Superior temporal gyrus (tissue), 1 donor: ENCODE measurements at regions not wholly inside any gene's neighbourhood (a gene's known extent, or its start where the extent isn't known, plus 50 kb on each side); places are given as distances from the start of the nearest gene placed in this dataset.
"Not testable (repeated sequence)": the region's sequence is repeated elsewhere in the genome, so short reads cannot be mapped to it uniquely, and the experiment has no call there.

Experiments used
- DNase-seq: peaks from one replicate; pipeline ENCODE4 v3.0.0-alpha.2; 2016; ENCODE audit errors: extremely low spot score

- DNase-seq: no peak
Observed at GRCh38 chr12:28771968-28772367, 377.1 kb upstream of the FAR2 start.

DNA sequence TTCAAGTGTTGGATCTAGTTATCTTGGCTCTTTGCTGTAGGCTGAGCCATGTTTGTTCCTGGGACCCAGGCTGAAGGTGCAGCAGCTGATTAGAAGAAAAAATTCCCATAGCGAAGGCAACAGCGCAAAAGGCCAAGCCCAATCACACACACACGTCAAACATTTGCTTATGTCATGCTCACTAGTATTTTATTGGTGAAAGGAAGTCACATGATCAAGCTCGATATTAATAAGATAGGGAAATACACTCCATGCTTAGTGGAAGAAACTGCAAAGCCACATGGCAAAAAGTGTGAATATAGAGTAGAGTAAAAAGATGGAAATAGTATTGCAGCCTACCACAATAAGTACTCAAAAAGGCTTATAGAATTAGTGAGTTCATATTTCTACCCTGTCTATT lies 373.5 kb upstream of the FAR2 start:
- no peak for DNase-seq

- DNase-seq: no peak
Observed at GRCh38 chr12:28776220-28776619, 372.9 kb upstream of the FAR2 start.

- no peak for DNase-seq
Observed at GRCh38 chr12:28776913-28777422, 372.1 kb upstream of the FAR2 start.

GRCh38 chr12:28777603-28778365 lies 371.3 kb upstream of the FAR2 start:
- no peak for DNase-seq

GRCh38 chr12:28780096-28780495 lies 369.0 kb upstream of the FAR2 start:
- no peak for DNase-seq

DNA sequence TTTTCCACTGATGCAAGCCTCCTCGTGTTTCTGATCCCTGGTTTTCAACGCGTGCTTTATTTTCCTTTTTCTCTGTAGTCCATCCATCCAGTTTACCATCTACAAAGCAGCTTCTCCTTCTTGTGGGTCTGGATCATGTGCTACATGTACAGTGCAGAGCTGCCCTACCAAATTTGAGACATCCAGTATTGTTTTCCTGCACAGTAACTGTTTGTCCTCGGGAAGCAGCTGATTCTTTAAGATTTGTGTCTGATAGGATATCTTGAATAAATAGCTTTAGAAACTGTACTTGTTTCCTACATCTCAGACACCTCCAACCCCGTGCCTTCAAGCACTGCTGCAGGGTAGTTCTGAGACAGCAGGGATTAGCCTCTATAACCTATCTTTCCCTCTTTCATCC lies 368.1 kb upstream of the FAR2 start:
- no peak for DNase-seq

DNA sequence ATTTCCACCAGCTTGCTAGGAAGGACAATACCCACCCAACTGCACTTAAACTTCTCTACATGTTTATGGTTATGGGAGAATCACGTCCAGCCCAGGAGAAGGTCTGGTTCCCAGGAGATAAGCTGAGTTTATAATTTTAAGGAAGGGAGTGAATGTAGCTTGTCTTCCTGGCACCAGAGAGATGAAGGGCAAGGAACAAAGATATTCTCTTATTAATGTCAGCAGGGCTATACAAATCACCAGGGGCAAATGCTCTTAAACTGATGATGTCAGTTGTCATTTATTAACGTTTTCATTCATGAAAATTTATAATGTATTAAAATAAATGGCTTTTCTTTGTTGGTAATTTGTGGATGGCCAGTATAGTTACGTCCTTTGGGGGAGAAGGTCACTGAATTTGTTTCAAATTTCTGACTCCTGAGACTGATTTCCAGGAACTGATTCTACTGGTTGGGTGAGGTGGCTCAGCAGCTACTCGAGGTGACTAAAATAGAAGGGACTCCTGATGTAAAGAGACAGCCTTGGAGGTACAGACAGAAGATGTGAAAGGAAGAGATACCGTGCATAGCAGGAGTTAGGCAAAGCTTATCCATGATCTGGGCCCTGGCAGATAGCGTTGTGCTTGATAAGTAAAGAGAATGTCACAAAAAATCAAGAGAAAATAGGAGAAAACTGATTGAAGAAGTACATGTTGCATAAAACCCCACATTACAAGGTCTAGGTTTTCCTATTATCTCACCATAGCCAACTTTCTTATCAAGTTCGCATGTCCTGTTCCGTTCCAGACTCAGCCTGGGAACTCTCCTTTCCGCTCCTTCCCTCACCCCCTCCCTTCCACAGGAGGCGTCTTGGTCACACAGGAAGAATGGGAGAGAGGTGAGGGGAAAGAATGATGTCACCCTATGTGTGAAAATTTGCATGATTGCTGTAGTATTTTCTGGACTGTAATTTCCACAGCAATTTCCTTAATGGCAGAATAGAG lies 367.1 kb upstream of the FAR2 start:
- no peak for DNase-seq

- DNase-seq: no peak
Observed at GRCh38 chr12:28782812-28783211, 366.3 kb upstream of the FAR2 start.

GRCh38 chr12:28787151-28787550 lies 361.9 kb upstream of the FAR2 start:
- peak; percentile 59 for DNase-seq

DNA sequence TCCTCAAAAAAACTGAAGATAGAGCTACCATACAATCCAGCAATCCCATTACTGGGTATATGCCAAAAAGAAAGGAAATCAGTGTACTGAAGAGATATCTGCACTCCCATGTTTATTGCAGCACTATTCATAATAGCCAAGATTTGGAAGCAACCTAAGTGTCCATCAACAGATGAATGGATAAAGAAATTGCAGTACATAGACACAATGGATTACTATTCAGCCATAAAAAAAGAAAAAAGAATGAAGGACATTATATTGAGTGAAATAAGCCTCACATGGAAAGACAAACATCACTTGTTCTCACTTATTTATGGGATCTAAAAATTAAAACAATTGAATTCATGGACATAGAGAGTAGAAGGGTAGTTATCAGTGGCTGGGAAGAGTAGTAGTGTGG lies 360.8 kb upstream of the FAR2 start:
- not testable (repeated sequence) for DNase-seq

DNA sequence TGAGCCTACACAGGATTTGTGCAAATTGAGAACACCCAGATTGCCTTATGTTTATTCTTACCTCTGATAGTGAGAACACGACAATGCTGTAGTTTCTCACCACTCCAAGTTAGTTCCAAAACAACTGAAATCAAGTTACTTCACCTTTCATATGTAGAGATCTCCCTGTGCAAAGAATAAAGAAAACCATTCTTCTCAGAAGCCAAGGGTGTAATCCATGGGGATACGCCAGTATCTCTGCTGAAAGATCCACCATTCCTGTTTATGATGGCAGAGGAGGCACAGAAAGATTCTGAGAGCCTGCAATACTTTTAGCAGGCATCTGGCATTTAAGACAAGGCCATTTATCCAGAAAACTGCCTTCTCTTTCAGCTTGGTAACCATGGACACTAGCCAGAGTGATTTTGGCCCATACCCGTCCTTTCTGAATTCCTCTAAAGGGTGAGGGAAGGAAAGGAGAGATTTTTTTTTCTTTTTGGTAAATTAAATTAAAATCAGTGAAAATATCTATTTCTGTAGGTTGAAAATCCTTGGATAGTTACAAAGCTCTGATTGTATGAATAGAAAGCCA lies 355.4 kb upstream of the FAR2 start:
- peak; percentile 46 for DNase-seq

- no peak for DNase-seq
Observed at GRCh38 chr12:28794211-28794610, 354.9 kb upstream of the FAR2 start.

- DNase-seq: no peak
Observed at GRCh38 chr12:28794786-28795185, 354.3 kb upstream of the FAR2 start.

DNA sequence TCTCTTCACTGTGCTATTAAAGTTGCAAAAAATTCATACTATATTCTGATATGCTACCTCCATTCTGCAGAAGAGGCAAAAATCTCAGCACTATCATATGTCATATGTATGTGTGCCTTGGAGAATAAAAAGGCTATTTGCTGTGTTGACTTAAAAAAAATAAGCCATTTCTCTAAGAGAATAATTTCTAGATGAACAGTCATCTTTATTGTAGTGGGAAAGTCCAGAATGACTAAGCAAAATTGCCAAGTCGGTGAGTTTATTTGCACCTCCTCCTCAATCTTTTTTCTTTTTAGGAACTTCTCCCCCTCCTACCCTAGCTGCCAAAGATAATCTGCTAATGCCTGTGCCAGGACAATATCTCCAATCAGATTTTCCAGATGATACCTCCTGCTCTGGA lies 353.8 kb upstream of the FAR2 start:
- peak; percentile 26 for DNase-seq

- no peak for DNase-seq
Observed at GRCh38 chr12:28799348-28799747, 349.7 kb upstream of the FAR2 start.

GRCh38 chr12:28800129-28800528 lies 348.9 kb upstream of the FAR2 start:
- DNase-seq: no peak

DNA sequence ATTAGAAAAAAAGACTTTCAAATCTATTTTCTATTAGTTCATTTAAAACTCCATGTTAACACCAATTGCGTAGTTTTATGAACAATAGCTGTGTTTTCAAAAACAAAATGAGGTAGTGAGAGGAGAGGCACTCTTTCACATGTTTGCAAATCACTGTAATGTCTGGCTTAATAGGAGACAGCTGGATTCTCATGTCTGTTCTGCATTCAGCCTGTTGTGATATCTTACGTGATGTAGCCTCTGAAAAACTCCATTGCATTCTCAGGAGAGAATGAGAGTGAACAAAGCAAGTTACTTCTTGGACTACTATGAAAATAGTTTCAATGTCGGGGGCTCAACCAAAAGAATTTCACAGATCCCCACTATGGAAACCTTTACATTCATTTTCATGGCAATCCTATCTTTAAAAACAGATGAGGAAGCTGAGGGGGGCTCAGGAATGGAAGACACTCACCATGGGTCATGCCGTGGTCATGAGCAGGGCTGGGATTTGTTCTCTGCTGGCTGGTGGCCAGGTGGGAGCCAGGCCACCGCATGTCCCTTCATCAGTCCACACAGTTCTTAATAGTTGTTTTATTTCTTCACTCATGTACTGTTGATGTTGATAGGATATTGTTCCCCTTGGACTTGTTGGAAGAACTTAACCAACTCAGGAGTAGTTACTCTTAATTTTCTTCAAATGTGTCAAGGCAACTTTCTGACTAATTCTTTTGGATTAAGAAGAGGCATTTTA lies 346.2 kb upstream of the FAR2 start:
- no peak for DNase-seq

- no peak for DNase-seq
Observed at GRCh38 chr12:28807535-28807934, 341.5 kb upstream of the FAR2 start.

- DNase-seq: no peak
Observed at GRCh38 chr12:28811457-28811856, 337.6 kb upstream of the FAR2 start.

DNA sequence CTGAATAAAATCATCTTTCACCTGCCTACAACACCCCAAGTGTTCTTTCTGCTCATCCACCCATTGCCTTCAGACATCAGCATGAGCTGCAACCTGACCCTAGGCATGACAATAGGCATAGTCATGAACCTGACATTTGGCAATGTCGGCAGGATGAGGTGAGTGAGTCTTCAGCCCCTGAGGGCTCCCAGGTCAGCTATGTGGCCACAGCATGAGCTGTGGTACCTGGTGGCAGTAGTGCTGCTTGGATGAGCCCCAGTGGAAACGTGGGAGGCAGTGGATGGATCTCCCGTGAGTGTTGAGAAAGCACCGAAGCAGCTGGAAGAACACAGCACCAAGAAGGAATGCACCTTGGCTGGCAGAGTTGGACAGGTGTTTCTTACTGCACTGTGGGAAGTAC lies 334.8 kb upstream of the FAR2 start:
- no peak for DNase-seq

- DNase-seq: no peak
Observed at GRCh38 chr12:28817524-28817923, 331.6 kb upstream of the FAR2 start.
